Mesothelial cell of epicardium (in vitro differentiated cells): ENCODE measurements at regions not wholly inside any gene's neighbourhood (a gene's known extent, or its start where the extent isn't known, plus 50 kb on each side); places are given as distances from the start of the nearest gene placed in this dataset.
"Not testable (repeated sequence)": the region's sequence is repeated elsewhere in the genome, so short reads cannot be mapped to it uniquely, and the experiment has no call there.

Experiments used
- DNase-seq, 2 experiments: peaks; one replicate each; pipeline ENCODE4 v3.0.0; 2021; ENCODE audit warnings: low spot score in 2 of 2; ENCODE audit not compliant: unreplicated experiment in 2 of 2
- H3K27ac Mint-ChIP-seq: 2 replicates; pipeline ENCODE4 v1.8.0; 2021; ENCODE audit warnings: mixed read lengths
- H3K27me3 Mint-ChIP-seq: 2 replicates; pipeline ENCODE4 v1.8.0; 2021; ENCODE audit warnings: low read depth, mixed read lengths
- H3K36me3 Mint-ChIP-seq: 2 replicates; pipeline ENCODE4 v1.8.0; 2021; ENCODE audit warnings: mixed read lengths
- H3K4me1 Mint-ChIP-seq: 2 replicates; pipeline ENCODE4 v1.8.0; 2021; ENCODE audit warnings: mixed read lengths
- H3K4me3 Mint-ChIP-seq: 2 replicates; pipeline ENCODE4 v1.8.0; 2021; ENCODE audit warnings: mild to moderate bottlenecking, moderate library complexity, mixed read lengths
- H3K9me3 Mint-ChIP-seq: 2 replicates; pipeline ENCODE4 v1.8.0; 2021; ENCODE audit warnings: mixed read lengths
- TF ChIP-seq, protein P1 (sequence below): fragments of 200-600 bp; sonication (generic); IDR thresholded peaks from one replicate; pipeline ENCODE4 v1.5.0; 2021; ENCODE audit warnings: antibody characterized with exemption; ENCODE audit not compliant: unreplicated experiment

DNA sequence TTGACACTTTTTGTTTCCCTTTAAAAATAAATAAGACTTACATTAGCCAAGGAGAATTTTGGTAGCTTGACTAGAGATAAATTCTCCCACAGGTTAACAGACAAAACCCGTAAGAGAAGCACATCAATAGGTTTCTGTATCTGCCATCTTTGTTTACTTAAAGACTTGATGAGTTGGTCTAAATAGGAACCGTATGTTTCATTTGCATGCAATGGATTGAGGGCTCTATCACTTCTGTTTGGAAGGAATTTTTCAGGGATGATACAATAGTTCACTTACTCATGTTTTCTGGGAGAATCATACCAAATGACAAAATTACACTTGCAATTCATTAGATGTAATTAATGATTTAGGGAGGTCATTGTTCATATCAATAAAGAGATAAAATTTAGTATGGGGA, 631.5 kb upstream of the NR2F2 start:
- H3K4me3 Mint-ChIP-seq = no peak overlapping the region
- no peak for DNase-seq
- no peak overlapping the region for H3K27ac Mint-ChIP-seq
- H3K27me3 Mint-ChIP-seq = no peaks in the 10 kb centered on the region
- TF ChIP-seq, protein P1, sequence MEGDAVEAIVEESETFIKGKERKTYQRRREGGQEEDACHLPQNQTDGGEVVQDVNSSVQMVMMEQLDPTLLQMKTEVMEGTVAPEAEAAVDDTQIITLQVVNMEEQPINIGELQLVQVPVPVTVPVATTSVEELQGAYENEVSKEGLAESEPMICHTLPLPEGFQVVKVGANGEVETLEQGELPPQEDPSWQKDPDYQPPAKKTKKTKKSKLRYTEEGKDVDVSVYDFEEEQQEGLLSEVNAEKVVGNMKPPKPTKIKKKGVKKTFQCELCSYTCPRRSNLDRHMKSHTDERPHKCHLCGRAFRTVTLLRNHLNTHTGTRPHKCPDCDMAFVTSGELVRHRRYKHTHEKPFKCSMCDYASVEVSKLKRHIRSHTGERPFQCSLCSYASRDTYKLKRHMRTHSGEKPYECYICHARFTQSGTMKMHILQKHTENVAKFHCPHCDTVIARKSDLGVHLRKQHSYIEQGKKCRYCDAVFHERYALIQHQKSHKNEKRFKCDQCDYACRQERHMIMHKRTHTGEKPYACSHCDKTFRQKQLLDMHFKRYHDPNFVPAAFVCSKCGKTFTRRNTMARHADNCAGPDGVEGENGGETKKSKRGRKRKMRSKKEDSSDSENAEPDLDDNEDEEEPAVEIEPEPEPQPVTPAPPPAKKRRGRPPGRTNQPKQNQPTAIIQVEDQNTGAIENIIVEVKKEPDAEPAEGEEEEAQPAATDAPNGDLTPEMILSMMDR = no peak
- H3K36me3 Mint-ChIP-seq = peaks cover 26% of the 10 kb centered on the region
- H3K9me3 Mint-ChIP-seq = peaks cover 71% of the 10 kb centered on the region
- H3K4me1 Mint-ChIP-seq = no peaks in the 10 kb centered on the region

DNA sequence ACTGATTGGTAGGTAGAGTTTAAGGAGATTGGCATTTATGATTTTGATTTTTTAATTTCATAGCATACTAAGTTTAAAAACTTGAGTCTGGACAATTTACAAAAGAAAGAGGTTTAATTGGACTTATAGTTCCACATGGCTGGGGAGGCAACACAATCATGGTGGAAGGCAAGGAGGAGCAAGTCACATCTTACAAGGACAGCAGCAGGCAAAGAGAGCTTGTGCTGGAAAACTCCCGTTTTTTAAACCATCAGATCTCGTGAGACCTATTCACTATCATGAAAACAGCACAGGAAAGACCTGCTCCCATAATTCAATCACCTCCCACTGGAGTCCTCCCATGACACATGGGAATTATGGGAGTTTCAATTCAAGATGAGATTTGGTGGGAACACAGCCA, 630.9 kb upstream of the NR2F2 start:
- TF ChIP-seq, protein P1 = no peak
- H3K27ac Mint-ChIP-seq = no peak overlapping the region
- H3K4me3 Mint-ChIP-seq = no peak overlapping the region
- H3K27me3 Mint-ChIP-seq = no peaks in the 10 kb centered on the region
- peaks cover 24% of the 10 kb centered on the region for H3K36me3 Mint-ChIP-seq
- peaks cover 70% of the 10 kb centered on the region for H3K9me3 Mint-ChIP-seq
- H3K4me1 Mint-ChIP-seq = no peaks in the 10 kb centered on the region
- DNase-seq = no peak

DNA sequence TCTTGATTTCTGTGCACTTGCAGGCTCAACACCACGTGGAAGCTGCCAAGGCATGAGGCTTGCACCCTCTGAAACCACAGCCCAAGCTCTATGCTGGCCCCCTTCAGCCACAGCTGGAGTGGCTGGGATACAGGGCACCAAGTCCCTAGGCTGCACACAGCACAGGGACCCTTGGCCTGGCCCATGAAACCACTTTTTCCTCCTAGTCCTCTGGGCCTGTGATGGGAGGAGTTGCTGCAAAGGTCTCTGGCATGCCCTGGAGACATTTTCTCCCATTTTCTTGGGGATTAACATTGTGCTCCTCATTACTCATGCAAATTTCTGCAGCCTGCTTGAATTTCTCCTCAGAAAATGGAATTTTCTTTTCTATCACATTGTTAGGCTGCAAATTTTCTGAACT, 629.8 kb upstream of the NR2F2 start:
- not testable (repeated sequence) for DNase-seq, H3K27me3 Mint-ChIP-seq, H3K4me1 Mint-ChIP-seq, H3K27ac Mint-ChIP-seq, H3K4me3 Mint-ChIP-seq
- Mint-ChIP-seq H3K36me3 (peaks cover 19% of the 10 kb centered on the region), H3K9me3 (peaks cover 70% of the 10 kb centered on the region)

DNA sequence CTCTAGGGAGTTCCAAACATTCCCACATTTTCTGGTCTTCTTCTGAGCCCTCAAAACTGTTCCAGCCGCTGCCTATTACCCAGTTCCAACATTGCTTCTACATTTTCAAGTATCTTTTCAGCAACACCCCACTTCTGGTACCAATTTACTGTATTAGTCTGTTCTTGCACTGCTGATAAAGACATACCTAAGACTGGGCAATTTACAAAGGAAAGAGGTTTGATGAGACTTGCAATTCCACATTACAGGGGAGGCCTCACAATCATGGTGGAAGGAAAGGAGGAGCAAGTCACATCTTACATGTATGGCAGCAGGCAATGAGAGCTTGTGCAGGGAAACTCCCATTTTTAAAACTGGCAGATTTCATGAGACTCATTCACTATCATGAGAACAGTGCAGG, 629.1 kb upstream of the NR2F2 start:
- peaks cover 73% of the 10 kb centered on the region for H3K9me3 Mint-ChIP-seq
- H3K4me3 Mint-ChIP-seq = no peak overlapping the region
- TF ChIP-seq, protein P1 = no peak
- H3K36me3 Mint-ChIP-seq = peaks cover 19% of the 10 kb centered on the region
- H3K4me1 Mint-ChIP-seq = no peaks in the 10 kb centered on the region
- DNase-seq = no peak
- H3K27ac Mint-ChIP-seq = no peak overlapping the region
- no peaks in the 10 kb centered on the region for H3K27me3 Mint-ChIP-seq

DNA sequence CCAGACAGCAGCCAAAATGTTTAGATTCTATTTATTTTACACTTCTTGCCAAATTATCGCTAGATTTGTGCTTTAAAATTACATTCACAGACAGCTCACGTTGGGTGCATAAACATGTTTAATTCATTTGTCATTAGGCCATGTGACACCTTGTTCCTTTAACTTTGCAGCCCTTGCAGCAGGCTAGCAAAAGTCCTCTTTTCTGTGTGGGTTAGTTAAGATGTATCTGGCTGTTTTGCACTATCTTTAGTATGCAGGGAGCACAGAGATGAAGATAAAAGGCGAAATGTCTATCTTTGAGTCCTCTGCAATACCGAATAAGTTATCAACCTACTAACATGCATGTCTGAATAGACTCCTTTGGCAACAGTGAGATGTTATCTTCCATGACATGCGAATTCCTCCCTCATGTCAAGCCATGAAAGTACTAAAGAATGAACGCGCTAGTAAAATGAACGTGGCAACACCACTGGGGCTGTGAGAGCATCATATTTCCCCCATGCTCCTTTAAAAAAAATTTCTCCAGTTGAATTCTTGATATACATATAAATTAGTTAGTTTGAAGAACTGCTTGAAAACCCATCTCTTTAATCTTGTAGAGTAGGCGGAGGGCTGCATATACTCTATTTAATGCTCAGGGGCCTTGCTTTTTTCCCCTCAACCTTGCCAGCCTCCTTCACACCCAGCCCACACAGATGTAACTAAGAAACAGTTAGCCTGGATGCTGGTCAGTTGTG, 620.4 kb upstream of the NR2F2 start:
- DNase-seq = no peak
- peaks cover 16% of the 10 kb centered on the region for H3K9me3 Mint-ChIP-seq
- H3K4me3 Mint-ChIP-seq = no peak overlapping the region
- peaks cover 18% of the 10 kb centered on the region for H3K4me1 Mint-ChIP-seq
- H3K27ac Mint-ChIP-seq = no peak overlapping the region
- H3K27me3 Mint-ChIP-seq = no peaks in the 10 kb centered on the region
- TF ChIP-seq, protein P1 = no peak
- no peaks in the 10 kb centered on the region for H3K36me3 Mint-ChIP-seq

DNA sequence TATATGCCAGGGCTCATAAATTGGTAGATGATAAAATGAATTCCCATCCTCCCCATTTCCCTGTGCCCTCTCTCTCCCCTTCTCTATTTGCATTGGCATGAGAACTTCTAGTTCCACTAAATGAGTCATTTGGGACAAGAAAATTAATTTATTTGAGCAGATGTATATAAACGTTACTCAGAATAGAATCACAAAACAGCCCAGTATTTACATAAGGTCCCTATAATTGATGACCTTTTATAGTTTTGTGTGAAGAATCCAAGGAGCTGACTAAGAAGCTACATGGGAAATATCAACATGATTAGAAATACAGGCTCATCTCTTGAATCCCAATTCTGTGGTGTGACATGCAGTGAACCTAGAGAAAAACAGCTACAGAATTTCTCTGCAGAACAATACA, 617.7 kb upstream of the NR2F2 start:
- Mint-ChIP-seq H3K4me3 (no peak overlapping the region), H3K4me1 (peaks cover 28% of the 10 kb centered on the region), H3K36me3 (no peaks in the 10 kb centered on the region), H3K9me3 (peaks cover 4% of the 10 kb centered on the region), H3K27me3 (no peaks in the 10 kb centered on the region), H3K27ac (no peak overlapping the region)
- no peak for DNase-seq
- TF ChIP-seq, protein P1 = no peak
